ENCODE measurements at regions not wholly inside any gene's neighbourhood (a gene's known extent, or its start where the extent isn't known, plus 50 kb on each side); places are given as distances from the start of the nearest gene placed in this dataset.

- in situ Hi-C loops (cut with HindIII; ENCODE audit: low sequenced_read_pairs) = no loop called here
- DNase-seq (ENCODE audit: low read depth, low spot score) = no peak
- no peak for TF ChIP-seq CTCF (IDR thresholded peaks at IDR 0.05; ENCODE audit: low read depth, low read length)
These were observed 115.2 kb upstream of the VSTM2B start for GRCh38 chr19:29410601-29411000.

GRCh38 chr19:29411113-29411581, 114.6 kb upstream of the VSTM2B start:
- DNase-seq (ENCODE audit: low read depth, low spot score) = no peak
- TF ChIP-seq CTCF (IDR thresholded peaks at IDR 0.05; ENCODE audit: low read depth, low read length) = no peak
- in situ Hi-C loops (cut with HindIII; ENCODE audit: low sequenced_read_pairs) = no loop called here
- no peak overlapping the region for H3K4me3 ChIP-seq (ENCODE audit: low read depth, low read length)

More at GRCh38 chr19:29410601-29411000, 115.2 kb upstream of the VSTM2B start:
- H3K4me3 ChIP-seq (ENCODE audit: low read depth, low read length) = no peak overlapping the region

- in situ Hi-C loops (cut with HindIII; ENCODE audit: low sequenced_read_pairs) = no loop called here
- TF ChIP-seq CTCF (IDR thresholded peaks at IDR 0.05; ENCODE audit: low read depth, low read length) = no peak
- no peak for DNase-seq (ENCODE audit: low read depth, low spot score)
- H3K4me3 ChIP-seq (ENCODE audit: low read depth, low read length) = no peak overlapping the region
These were observed 112.4 kb upstream of the VSTM2B start for GRCh38 chr19:29413435-29413834.

- no peak for DNase-seq (ENCODE audit: low read depth, low spot score)
- TF ChIP-seq CTCF (IDR thresholded peaks at IDR 0.05; ENCODE audit: low read depth, low read length) = no peak
- in situ Hi-C loops (cut with HindIII; ENCODE audit: low sequenced_read_pairs) = no loop called here
- H3K4me3 ChIP-seq (ENCODE audit: low read depth, low read length) = no peak overlapping the region
These were observed 110.3 kb upstream of the VSTM2B start for GRCh38 chr19:29415507-29415906.

- H3K4me3 ChIP-seq (ENCODE audit: low read depth, low read length) = no peak overlapping the region
- in situ Hi-C loops (cut with HindIII; ENCODE audit: low sequenced_read_pairs) = no loop called here
- no peak for DNase-seq (ENCODE audit: low read depth, low spot score)
- TF ChIP-seq CTCF (IDR thresholded peaks at IDR 0.05; ENCODE audit: low read depth, low read length) = no peak
These were observed 108.7 kb upstream of the VSTM2B start for GRCh38 chr19:29417048-29417447.

- no peak overlapping the region for H3K4me3 ChIP-seq (ENCODE audit: low read depth, low read length)
- DNase-seq (ENCODE audit: low read depth, low spot score) = no peak
- TF ChIP-seq CTCF (IDR thresholded peaks at IDR 0.05; ENCODE audit: low read depth, low read length) = no peak
- in situ Hi-C loops (cut with HindIII; ENCODE audit: low sequenced_read_pairs) = no loop called here
These were observed 107.6 kb upstream of the VSTM2B start for GRCh38 chr19:29418201-29418600.

GRCh38 chr19:29420065-29420464, 105.7 kb upstream of the VSTM2B start:
- in situ Hi-C loops (cut with HindIII; ENCODE audit: low sequenced_read_pairs) = no loop called here
- no peak overlapping the region for H3K4me3 ChIP-seq (ENCODE audit: low read depth, low read length)
- no peak for DNase-seq (ENCODE audit: low read depth, low spot score)
- TF ChIP-seq CTCF (IDR thresholded peaks at IDR 0.05; ENCODE audit: low read depth, low read length) = no peak

All from astrocyte of the spinal cord (primary cell).